GM10266 (cell line): ENCODE measurements at regions not wholly inside any gene's neighbourhood (a gene's known extent, or its start where the extent isn't known, plus 50 kb on each side); places are given as distances from the start of the nearest gene placed in this dataset.
"Not testable (repeated sequence)": the region's sequence is repeated elsewhere in the genome, so short reads cannot be mapped to it uniquely, and the experiment has no call there.

ENCODE experiments used
- DNase-seq: peaks from one replicate; pipeline ENCODE4 v3.0.0; 2012; ENCODE audit errors: extremely low spot score
- CTCF ChIP-seq: IDR thresholded peaks from 2 replicates; pipeline ENCODE4 v1.5.1; 2012; ENCODE audit warnings: mild to moderate bottlenecking, low read depth; ENCODE audit not compliant: control insufficient read depth, insufficient read depth; ENCODE audit errors: missing control alignments

- no peak for DNase-seq
- no peak for TF ChIP-seq CTCF
Measured at GRCh38 chr10:84966708-84967441, 638.5 kb downstream of the CCSER2 start.

- not testable (repeated sequence) for DNase-seq
Measured at GRCh38 chr10:84969297-84969696, 640.9 kb downstream of the CCSER2 start.

- TF ChIP-seq CTCF = no peak
- DNase-seq = no peak
Measured at GRCh38 chr10:84987039-84987438, 658.6 kb downstream of the CCSER2 start.

GRCh38 chr10:84988011-84988410, 659.6 kb downstream of the CCSER2 start:
- no peak for DNase-seq
- no peak for TF ChIP-seq CTCF

GRCh38 chr10:84990713-84991112, 662.3 kb downstream of the CCSER2 start:
- no peak for TF ChIP-seq CTCF
- DNase-seq = no peak

- DNase-seq = no peak
- TF ChIP-seq CTCF = no peak
Measured at GRCh38 chr10:84991301-84991700, 662.9 kb downstream of the CCSER2 start.

GRCh38 chr10:84993251-84994035, 665.1 kb downstream of the CCSER2 start:
- no peak for DNase-seq
- no peak for TF ChIP-seq CTCF
